ENCODE measurements at regions not wholly inside any gene's neighbourhood (a gene's known extent, or its start where the extent isn't known, plus 50 kb on each side); places are given as distances from the start of the nearest gene placed in this dataset.

DNA sequence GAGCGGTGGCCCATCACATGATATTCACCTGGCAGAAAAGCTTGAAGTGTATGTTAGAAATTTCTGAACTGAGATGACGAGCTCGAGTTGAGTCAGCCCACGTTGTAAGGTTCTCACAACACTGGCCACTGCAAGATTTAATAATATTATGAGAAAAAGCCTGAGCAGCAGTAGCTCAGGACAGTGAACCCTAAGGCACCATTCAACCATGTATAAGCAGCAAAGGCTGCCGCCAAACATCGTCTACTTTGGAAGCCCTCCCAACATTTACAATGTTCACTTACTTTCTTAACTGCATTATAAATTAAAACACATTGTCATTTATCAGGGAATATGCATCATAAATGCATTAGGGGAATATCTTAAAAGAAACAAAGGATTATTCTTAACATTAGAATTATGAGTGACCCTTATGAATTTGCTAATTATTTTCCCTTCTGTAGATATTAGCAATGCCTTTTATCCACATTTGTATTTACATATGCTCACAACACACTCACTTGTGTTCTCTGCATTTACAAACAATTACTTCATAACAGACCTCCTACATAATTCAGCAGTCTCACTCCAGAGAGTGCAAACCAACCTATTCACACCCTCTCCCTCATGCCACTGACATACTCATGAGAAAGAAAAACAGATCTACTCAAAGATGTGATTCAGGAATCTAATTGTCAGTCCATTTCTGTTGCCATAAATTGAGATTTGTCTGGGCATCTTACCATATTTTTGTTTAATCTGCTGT lies 57.7 kb upstream of the CARD18 start:
- TF ChIP-seq CTCF (IDR thresholded peaks at IDR 0.05; ENCODE audit: low read depth, low read length): no peak
- TF ChIP-seq POLR2A (IDR thresholded peaks at IDR 0.05; ENCODE audit: extremely low read depth, insufficient read length): no peak
